SK-N-SH (cell line): ENCODE measurements at regions not wholly inside any gene's neighbourhood (a gene's known extent, or its start where the extent isn't known, plus 50 kb on each side); places are given as distances from the start of the nearest gene placed in this dataset.

Experiments
- EP300 ChIP-seq, 2 experiments: IDR thresholded peaks; 2 replicates each; pipeline versions ENCODE4 v1.4.0 to v1.6.1; 2012; ENCODE audit warnings: borderline replicate concordance in 1 of 2, low read depth in 1 of 2, low read length in 1 of 2
- POLR2AphosphoS5 ChIP-seq: IDR thresholded peaks from 2 replicates; pipeline ENCODE4 v1.6.1; 2012; ENCODE audit warnings: low read depth, low read length
- RAD21 ChIP-seq: IDR thresholded peaks from 2 replicates; pipeline ENCODE4 v1.6.1; 2012; ENCODE audit warnings: mild to moderate bottlenecking, low read length
- RFX5 ChIP-seq: IDR thresholded peaks from 2 replicates; pipeline ENCODE4 v1.6.1; 2012; ENCODE audit warnings: mild to moderate bottlenecking, improper control_type of control experiment, low read length
- SIN3A ChIP-seq: IDR thresholded peaks from 2 replicates; pipeline ENCODE4 v1.6.1; 2012; ENCODE audit warnings: low read depth, mild to moderate bottlenecking, low read length, moderate library complexity, borderline replicate concordance
- TAF1 ChIP-seq: IDR thresholded peaks from 2 replicates; pipeline ENCODE4 v1.6.1; 2012; ENCODE audit warnings: low read depth, mild to moderate bottlenecking, low read length, moderate library complexity, borderline replicate concordance
- TCF12 ChIP-seq: IDR thresholded peaks from 2 replicates; pipeline ENCODE4 v1.4.0; 2012
- YY1 ChIP-seq: IDR thresholded peaks from 2 replicates; pipeline ENCODE4 v1.4.0; 2012; ENCODE audit warnings: low read depth, mild to moderate bottlenecking
- TF ChIP-seq, protein P1 (sequence below): fragments of 200-600 bp; sonication (generic); IDR thresholded peaks from 2 replicates; pipeline ENCODE4 v1.6.1; 2017; ENCODE audit warnings: antibody characterized with exemption, mild to moderate bottlenecking, moderate library complexity
- TF ChIP-seq, protein P2 (sequence below): IDR thresholded peaks from 2 replicates; pipeline ENCODE4 v1.6.1; 2012; ENCODE audit warnings: mild to moderate bottlenecking, low read depth, low read length, moderate library complexity
- TF ChIP-seq, protein P3 (sequence below): IDR thresholded peaks from 2 replicates; pipeline ENCODE4; 2012
- TF ChIP-seq, protein P4 (sequence below): IDR thresholded peaks from 2 replicates; pipeline ENCODE4 v1.4.0; 2012; ENCODE audit warnings: low read depth, borderline replicate concordance

DNA sequence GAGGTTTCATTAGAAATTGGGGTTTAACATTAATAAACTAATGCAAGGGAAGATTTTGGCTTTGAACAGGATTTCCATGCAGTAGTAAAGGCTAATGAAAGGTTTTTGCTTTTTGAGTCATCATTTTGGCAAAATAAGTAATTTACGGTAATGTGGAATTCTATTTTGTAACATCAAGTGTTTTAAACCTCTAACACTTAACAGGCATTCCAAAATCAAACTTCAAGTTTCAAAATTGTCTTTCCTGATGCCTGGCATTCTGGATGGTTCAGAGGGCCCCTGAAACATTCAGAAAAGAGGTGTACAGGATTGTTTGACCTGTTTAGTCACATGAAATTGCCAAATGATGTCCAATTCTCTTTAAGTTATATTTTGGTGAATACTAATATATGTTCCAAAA lies 90.4 kb upstream of the GNAZ start:
- TF ChIP-seq SIN3A (no peak), TAF1 (no peak), TCF12 (no peak), RFX5 (no peak), YY1 (no peak), EP300 (IDR thresholded peaks at IDR 0.05; ENCODE audit: borderline replicate concordance in 1 of 2, low read depth in 1 of 2, low read length in 1 of 2) (no peak), POLR2AphosphoS5 (no peak), RAD21 (no peak)
- TF ChIP-seq, protein P1, sequence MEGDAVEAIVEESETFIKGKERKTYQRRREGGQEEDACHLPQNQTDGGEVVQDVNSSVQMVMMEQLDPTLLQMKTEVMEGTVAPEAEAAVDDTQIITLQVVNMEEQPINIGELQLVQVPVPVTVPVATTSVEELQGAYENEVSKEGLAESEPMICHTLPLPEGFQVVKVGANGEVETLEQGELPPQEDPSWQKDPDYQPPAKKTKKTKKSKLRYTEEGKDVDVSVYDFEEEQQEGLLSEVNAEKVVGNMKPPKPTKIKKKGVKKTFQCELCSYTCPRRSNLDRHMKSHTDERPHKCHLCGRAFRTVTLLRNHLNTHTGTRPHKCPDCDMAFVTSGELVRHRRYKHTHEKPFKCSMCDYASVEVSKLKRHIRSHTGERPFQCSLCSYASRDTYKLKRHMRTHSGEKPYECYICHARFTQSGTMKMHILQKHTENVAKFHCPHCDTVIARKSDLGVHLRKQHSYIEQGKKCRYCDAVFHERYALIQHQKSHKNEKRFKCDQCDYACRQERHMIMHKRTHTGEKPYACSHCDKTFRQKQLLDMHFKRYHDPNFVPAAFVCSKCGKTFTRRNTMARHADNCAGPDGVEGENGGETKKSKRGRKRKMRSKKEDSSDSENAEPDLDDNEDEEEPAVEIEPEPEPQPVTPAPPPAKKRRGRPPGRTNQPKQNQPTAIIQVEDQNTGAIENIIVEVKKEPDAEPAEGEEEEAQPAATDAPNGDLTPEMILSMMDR: no peak
- TF ChIP-seq, protein P2, sequence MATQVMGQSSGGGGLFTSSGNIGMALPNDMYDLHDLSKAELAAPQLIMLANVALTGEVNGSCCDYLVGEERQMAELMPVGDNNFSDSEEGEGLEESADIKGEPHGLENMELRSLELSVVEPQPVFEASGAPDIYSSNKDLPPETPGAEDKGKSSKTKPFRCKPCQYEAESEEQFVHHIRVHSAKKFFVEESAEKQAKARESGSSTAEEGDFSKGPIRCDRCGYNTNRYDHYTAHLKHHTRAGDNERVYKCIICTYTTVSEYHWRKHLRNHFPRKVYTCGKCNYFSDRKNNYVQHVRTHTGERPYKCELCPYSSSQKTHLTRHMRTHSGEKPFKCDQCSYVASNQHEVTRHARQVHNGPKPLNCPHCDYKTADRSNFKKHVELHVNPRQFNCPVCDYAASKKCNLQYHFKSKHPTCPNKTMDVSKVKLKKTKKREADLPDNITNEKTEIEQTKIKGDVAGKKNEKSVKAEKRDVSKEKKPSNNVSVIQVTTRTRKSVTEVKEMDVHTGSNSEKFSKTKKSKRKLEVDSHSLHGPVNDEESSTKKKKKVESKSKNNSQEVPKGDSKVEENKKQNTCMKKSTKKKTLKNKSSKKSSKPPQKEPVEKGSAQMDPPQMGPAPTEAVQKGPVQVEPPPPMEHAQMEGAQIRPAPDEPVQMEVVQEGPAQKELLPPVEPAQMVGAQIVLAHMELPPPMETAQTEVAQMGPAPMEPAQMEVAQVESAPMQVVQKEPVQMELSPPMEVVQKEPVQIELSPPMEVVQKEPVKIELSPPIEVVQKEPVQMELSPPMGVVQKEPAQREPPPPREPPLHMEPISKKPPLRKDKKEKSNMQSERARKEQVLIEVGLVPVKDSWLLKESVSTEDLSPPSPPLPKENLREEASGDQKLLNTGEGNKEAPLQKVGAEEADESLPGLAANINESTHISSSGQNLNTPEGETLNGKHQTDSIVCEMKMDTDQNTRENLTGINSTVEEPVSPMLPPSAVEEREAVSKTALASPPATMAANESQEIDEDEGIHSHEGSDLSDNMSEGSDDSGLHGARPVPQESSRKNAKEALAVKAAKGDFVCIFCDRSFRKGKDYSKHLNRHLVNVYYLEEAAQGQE: no peak
- TF ChIP-seq, protein P3, sequence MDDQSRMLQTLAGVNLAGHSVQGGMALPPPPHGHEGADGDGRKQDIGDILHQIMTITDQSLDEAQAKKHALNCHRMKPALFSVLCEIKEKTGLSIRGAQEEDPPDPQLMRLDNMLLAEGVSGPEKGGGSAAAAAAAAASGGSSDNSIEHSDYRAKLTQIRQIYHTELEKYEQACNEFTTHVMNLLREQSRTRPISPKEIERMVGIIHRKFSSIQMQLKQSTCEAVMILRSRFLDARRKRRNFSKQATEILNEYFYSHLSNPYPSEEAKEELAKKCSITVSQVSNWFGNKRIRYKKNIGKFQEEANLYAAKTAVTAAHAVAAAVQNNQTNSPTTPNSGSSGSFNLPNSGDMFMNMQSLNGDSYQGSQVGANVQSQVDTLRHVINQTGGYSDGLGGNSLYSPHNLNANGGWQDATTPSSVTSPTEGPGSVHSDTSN: no peak
- TF ChIP-seq, protein P4, sequence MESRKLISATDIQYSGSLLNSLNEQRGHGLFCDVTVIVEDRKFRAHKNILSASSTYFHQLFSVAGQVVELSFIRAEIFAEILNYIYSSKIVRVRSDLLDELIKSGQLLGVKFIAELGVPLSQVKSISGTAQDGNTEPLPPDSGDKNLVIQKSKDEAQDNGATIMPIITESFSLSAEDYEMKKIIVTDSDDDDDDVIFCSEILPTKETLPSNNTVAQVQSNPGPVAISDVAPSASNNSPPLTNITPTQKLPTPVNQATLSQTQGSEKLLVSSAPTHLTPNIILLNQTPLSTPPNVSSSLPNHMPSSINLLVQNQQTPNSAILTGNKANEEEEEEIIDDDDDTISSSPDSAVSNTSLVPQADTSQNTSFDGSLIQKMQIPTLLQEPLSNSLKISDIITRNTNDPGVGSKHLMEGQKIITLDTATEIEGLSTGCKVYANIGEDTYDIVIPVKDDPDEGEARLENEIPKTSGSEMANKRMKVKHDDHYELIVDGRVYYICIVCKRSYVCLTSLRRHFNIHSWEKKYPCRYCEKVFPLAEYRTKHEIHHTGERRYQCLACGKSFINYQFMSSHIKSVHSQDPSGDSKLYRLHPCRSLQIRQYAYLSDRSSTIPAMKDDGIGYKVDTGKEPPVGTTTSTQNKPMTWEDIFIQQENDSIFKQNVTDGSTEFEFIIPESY: no peak
